Endothelial cell of umbilical vein (primary cell): ENCODE measurements at regions not wholly inside any gene's neighbourhood (a gene's known extent, or its start where the extent isn't known, plus 50 kb on each side); places are given as distances from the start of the nearest gene placed in this dataset.

Experiments used
- CTCF ChIP-seq, 2 donors: IDR thresholded peaks; 1 replicate in 1 of 2; 2 replicates in 1 of 2; pipeline ENCODE4 v1.5.1; 2011; ENCODE audit warnings: low read length in 2 of 2, mild to moderate bottlenecking in 2 of 2, moderate library complexity in 2 of 2, control low read depth in 1 of 2, inconsistent platforms in 1 of 2, low read depth in 1 of 2; ENCODE audit not compliant: insufficient read depth in 1 of 2; ENCODE audit errors: extremely low read depth in 1 of 2
- EZH2 ChIP-seq: IDR thresholded peaks from 2 replicates; pipeline ENCODE4 v1.6.1; 2012; ENCODE audit warnings: borderline replicate concordance, low read depth, mild to moderate bottlenecking, moderate library complexity, low read length, inconsistent platforms; ENCODE audit not compliant: severe bottlenecking
- JUN ChIP-seq: IDR thresholded peaks from 2 replicates; pipeline ENCODE4 v1.6.1; 2011; ENCODE audit warnings: borderline replicate concordance, low read depth; ENCODE audit not compliant: insufficient read length, insufficient read depth
- MAX ChIP-seq: IDR thresholded peaks from 2 replicates; pipeline ENCODE4 v1.6.1; 2011; ENCODE audit not compliant: insufficient read depth, insufficient read length
- MYC ChIP-seq: IDR thresholded peaks from one replicate; pipeline ENCODE4 v1.6.1; 2011; ENCODE audit warnings: mild to moderate bottlenecking, low read depth, low read length
- POLR2A ChIP-seq: IDR thresholded peaks from 2 replicates; pipeline ENCODE4 v1.6.1; 2012; ENCODE audit warnings: low read depth, mild to moderate bottlenecking, control low read depth, low read length
- POLR2AphosphoS5 ChIP-seq: IDR thresholded peaks from 2 replicates; pipeline ENCODE4 v1.6.1; 2012; ENCODE audit warnings: low read depth, mild to moderate bottlenecking, control low read depth, low read length, moderate library complexity; ENCODE audit not compliant: insufficient read depth

GRCh38 chr14:89684139-89684538 is 267.1 kb upstream of the FOXN3 start:
- TF ChIP-seq CTCF (IDR thresholded peaks at IDR 0.05; ENCODE audit: extremely low read depth in 1 of 2, insufficient read depth in 1 of 2, low read depth in 1 of 2, low read length in 2 of 2) (no peak), POLR2AphosphoS5 (no peak), EZH2 (no peak), MAX (no peak), POLR2A (no peak), MYC (no peak), JUN (no peak)
